Astrocyte of the spinal cord (primary cell): ENCODE measurements at regions not wholly inside any gene's neighbourhood (a gene's known extent, or its start where the extent isn't known, plus 50 kb on each side); places are given as distances from the start of the nearest gene placed in this dataset.

Source experiments
- DNase-seq: peaks from one replicate; pipeline ENCODE4 v3.0.0; 2011; ENCODE audit warnings: low read depth, low spot score
- H3K4me3 ChIP-seq: 2 replicates; pipeline ENCODE4 v1.5.1; 2011; ENCODE audit warnings: low read depth, mild to moderate bottlenecking, low read length, moderate library complexity
- in situ Hi-C: cut with HindIII; loops from 2 replicates; pipeline ENCODE4 v1.10.0; 2017; ENCODE audit warnings: low sequenced_read_pairs
- TF ChIP-seq, protein P1 (sequence below): IDR thresholded peaks from 2 replicates; pipeline ENCODE4 v1.5.1; 2012; ENCODE audit warnings: low read depth, mild to moderate bottlenecking, low read length, inconsistent platforms

- H3K4me3 ChIP-seq = no peak overlapping the region
- TF ChIP-seq, protein P1, sequence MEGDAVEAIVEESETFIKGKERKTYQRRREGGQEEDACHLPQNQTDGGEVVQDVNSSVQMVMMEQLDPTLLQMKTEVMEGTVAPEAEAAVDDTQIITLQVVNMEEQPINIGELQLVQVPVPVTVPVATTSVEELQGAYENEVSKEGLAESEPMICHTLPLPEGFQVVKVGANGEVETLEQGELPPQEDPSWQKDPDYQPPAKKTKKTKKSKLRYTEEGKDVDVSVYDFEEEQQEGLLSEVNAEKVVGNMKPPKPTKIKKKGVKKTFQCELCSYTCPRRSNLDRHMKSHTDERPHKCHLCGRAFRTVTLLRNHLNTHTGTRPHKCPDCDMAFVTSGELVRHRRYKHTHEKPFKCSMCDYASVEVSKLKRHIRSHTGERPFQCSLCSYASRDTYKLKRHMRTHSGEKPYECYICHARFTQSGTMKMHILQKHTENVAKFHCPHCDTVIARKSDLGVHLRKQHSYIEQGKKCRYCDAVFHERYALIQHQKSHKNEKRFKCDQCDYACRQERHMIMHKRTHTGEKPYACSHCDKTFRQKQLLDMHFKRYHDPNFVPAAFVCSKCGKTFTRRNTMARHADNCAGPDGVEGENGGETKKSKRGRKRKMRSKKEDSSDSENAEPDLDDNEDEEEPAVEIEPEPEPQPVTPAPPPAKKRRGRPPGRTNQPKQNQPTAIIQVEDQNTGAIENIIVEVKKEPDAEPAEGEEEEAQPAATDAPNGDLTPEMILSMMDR = no peak
- no peak for DNase-seq
- in situ Hi-C loops = no loop called here
These were observed 822.3 kb downstream of the MTRR start for GRCh38 chr5:8691221-8691620.

DNA sequence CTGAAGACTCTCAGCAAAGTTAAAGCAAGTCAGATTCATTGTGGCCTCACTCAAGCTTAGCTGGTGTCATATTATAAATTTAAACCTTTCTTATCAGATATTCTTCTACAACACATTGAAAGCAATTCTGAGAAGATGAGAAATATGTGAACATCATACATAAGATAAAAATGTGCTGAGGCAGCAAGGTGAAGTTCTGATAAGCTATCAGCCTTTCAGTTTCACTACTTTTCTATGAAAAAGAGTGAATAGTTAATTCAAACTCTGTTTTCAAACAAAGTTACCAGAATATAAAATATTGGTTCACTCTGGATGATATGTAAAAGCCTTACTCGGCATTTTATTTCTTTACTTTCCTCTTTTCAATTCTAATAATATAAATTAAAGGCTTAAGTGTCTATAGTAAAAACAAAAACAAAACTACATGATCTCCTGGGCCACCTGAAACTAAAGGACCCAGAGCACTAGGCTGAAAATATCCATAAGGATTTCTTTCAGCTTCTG lies 824.4 kb downstream of the MTRR start:
- in situ Hi-C loops = no loop called here
- DNase-seq = no peak
- no peak overlapping the region for H3K4me3 ChIP-seq
- TF ChIP-seq, protein P1 = no peak

DNA sequence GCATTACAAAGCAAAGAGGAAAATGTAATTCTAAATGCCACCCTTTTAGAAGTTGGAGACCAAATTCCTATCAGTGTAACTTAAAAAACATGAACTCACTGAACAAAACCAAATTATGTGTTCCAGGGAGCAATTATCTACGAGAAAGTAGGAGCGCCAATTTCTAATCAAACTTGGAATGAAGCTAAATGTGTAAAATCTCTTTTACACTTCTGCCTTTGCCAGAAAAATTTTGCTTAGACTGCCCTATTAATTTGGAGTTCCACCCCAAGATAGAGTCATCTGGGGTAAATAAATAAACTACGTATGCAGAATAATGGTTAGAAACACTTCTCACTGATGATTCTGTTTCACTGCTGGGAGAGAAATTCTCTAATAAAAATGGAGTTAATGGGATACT lies 825.6 kb downstream of the MTRR start:
- DNase-seq = no peak
- H3K4me3 ChIP-seq = no peak overlapping the region
- in situ Hi-C loops = no loop called here
- TF ChIP-seq, protein P1 = no peak

DNA sequence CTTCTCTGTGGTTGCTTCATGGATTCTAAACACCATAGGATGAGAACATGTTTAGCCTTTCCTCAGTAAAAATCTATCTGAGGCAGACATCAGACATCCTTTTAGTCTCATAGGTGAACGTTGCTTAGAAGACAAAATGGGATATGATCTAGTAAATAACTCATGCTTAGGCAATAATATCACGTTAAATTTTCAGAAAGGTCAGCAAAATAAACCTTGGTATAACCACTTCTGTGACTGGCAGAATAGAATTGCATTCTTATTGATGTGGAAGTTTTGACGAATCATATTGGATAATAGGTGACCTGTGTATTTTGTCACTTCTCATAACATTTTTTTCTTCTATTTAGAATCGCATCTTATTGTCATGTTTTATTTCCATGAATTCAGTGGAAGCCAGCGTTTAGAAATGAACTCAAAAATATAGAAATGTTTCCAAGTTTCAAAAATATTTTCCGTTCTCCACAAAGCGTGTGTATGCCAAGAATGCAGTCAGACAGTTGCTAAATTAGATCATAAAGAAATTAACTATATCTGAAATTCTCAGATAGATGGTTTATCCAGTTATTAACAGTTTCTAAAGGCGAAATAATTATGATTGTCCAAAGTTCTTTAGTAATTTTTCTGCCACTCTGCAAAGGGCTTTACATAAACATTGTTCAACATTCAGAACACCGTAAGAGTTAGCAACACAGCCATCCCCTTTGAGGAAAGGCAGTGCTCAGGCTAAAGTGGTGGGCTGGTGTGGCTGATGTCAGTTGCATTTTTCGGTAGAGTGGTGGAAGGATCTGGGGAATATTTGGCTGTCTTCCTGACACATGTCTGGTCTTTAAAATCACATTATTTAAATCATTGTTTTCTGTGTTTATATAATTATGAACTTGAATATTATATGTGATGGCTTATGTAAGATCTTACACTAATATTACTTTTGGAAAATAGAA lies 827.2 kb downstream of the MTRR start:
- TF ChIP-seq, protein P1 = no peak
- in situ Hi-C loops = no loop called here

DNA sequence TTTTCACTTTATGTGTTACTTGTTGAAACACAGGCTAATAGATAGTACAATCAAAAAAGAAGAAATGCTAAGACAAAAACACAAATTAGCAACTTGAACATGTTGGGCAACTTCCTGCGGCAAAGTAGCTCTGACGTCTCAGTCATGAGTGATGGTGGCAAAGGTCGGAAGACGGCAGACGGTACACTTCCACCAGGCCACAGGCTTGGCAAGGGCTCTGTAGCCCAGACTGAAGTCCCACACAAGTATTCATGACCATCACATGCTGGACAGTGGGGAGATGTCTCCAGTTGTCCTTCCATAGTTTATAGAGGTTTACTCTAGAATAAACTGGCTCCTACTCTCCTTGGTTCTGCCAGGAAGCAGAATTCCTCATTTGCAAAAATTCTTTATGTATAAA lies 831.3 kb downstream of the MTRR start:
- in situ Hi-C loops = no loop called here

More for the DNA sequence above, 827.2 kb downstream of the MTRR start:
- H3K4me3 ChIP-seq = no peak overlapping the region
- DNase-seq = no peak

GRCh38 chr5:8700671-8701070 lies 831.7 kb downstream of the MTRR start:
- in situ Hi-C loops = no loop called here
- no peak overlapping the region for H3K4me3 ChIP-seq
- TF ChIP-seq, protein P1 = no peak
- DNase-seq = no peak

More for the DNA sequence above, 831.3 kb downstream of the MTRR start:
- no peak for DNase-seq
- H3K4me3 ChIP-seq = no peak overlapping the region
- TF ChIP-seq, protein P1 = no peak
